Heart left ventricle (tissue), 13 donors: ENCODE measurements at regions not wholly inside any gene's neighbourhood (a gene's known extent, or its start where the extent isn't known, plus 50 kb on each side); places are given as distances from the start of the nearest gene placed in this dataset.

Source experiments
- CTCF ChIP-seq, 12 donors: fragments of 200-600 bp; sonication (generic) in 4 of 12; IDR thresholded peaks; one replicate each; pipeline versions ENCODE4 v1.5.0 to v1.8.0; 2018 to 2022; ENCODE audit warnings: antibody characterized with exemption in 12 of 12, mild to moderate bottlenecking in 5 of 12
- POLR2A ChIP-seq, 2 donors: fragments of 450-650 bp; IDR thresholded peaks; one replicate each; pipeline ENCODE4 v1.6.1; 2017; ENCODE audit warnings: antibody characterized with exemption in 2 of 2, mild to moderate bottlenecking in 2 of 2, moderate library complexity in 2 of 2
- donor health status: ischemic (EF 13 %, LVEDD 7.1; RV severe dilation, severe dysfunction).
- donor health status: DM: no; HTN: yes; CAD: no.
- donor health status: DM: no; HTN: no; CAD: no.
- donor health status: ischemic (EF 25% LVEDD 6.9; RV normal size, moderate dysfunction).
- donor health status: ischemic (EF 25% LVEDD 5.7; RV mildly dilated, moderate dysfunction).
- donor health status: ischemic (EF 35%, LVEDD 5.7; RV mildly dilated, moderate dysfunction).
- donor health status: nonischemic (EF 11% LVEDD 7.7; RV severe dilation, severe dysfunction).
- donor health status: DM: yes; HTN: yes; CAD: no.
- donor health status: PGD.
- donor health status: ischemic (EF 29% LVEDD 5.4; RV normal size, mild dysfunction).
- donor health status: nonischemic (EF 23%, LVEDD 6.1; RV moderate dilation, normal function).

GRCh38 chr5:36796155-36796554 is 80.4 kb upstream of the NIPBL start:
- no peak for TF ChIP-seq CTCF (IDR thresholded peaks at IDR 0.05)
- no peak for TF ChIP-seq POLR2A (IDR thresholded peaks at IDR 0.05)
